BJ (cell line): ENCODE measurements at regions not wholly inside any gene's neighbourhood (a gene's known extent, or its start where the extent isn't known, plus 50 kb on each side); places are given as distances from the start of the nearest gene placed in this dataset.

Source experiments
- CTCF ChIA-PET: fragments of 350-600 bp; formaldehyde crosslinking; extraction: SDS; loops from one replicate; lab custom pipeline; 2021; ENCODE audit warnings: antibody characterized with exemption, inconsistent platforms; lab: Yijun Ruan, JAX
- POLR2A ChIA-PET: fragments of 300-600 bp; sonication (Branson Sonifier 250); formaldehyde crosslinking; extraction: SDS; loops from one replicate; lab custom pipeline; 2021; ENCODE audit warnings: antibody characterized with exemption; lab: Charles Lee
- DNase-seq: peaks from one replicate; pipeline ENCODE4 v3.0.0-alpha.2; 2011; ENCODE audit warnings: low read depth
- H3K27me3 ChIP-seq: 2 replicates; pipeline ENCODE4 v1.6.0; 2011; ENCODE audit warnings: low read length; ENCODE audit not compliant: control insufficient read depth, insufficient read depth
- H3K36me3 ChIP-seq: 2 replicates; pipeline ENCODE4 v1.5.1; 2011; ENCODE audit warnings: low read length; ENCODE audit not compliant: control insufficient read depth, insufficient read depth
- H3K4me3 ChIP-seq: 2 replicates; pipeline ENCODE4 v1.5.1; 2011; ENCODE audit warnings: low read depth, mild to moderate bottlenecking, control low read depth, low read length
- TF ChIP-seq, protein P1 (sequence below): IDR thresholded peaks from 2 replicates; pipeline ENCODE4 v1.5.1; 2011; ENCODE audit warnings: low read depth, mild to moderate bottlenecking, control low read depth, inconsistent platforms, low read length, moderate library complexity; ENCODE audit not compliant: insufficient read depth

DNA sequence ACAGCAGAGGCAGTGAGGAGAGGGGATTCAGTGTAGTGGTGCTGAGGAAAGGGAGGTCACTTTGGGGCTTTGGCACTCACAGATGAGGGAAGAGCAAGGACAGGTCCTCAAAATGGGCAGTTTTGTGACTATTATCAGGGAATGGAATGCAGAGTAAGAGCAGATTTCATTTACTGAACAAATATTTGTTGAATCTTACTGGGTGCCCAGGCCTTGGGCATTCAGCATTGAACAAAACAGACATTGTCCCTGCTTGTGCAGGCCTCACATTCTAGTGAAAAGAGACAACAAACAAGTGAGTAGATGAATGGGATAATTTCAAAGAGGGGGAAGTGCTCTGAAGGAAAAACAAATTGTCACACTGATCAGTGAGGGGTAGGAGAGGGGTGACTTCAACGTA lies 404.1 kb downstream of the DMRT2 start:
- H3K36me3 ChIP-seq = no peaks in the 10 kb centered on the region
- no peak for DNase-seq

GRCh38 chr9:1454616-1455347 lies 404.6 kb downstream of the DMRT2 start:
- no peak overlapping the region for H3K4me3 ChIP-seq
- no peaks in the 10 kb centered on the region for H3K27me3 ChIP-seq
- ChIA-PET CTCF (no interaction called here), POLR2A (no interaction called here)
- no peaks in the 10 kb centered on the region for H3K36me3 ChIP-seq
- DNase-seq = no peak
- TF ChIP-seq, protein P1, sequence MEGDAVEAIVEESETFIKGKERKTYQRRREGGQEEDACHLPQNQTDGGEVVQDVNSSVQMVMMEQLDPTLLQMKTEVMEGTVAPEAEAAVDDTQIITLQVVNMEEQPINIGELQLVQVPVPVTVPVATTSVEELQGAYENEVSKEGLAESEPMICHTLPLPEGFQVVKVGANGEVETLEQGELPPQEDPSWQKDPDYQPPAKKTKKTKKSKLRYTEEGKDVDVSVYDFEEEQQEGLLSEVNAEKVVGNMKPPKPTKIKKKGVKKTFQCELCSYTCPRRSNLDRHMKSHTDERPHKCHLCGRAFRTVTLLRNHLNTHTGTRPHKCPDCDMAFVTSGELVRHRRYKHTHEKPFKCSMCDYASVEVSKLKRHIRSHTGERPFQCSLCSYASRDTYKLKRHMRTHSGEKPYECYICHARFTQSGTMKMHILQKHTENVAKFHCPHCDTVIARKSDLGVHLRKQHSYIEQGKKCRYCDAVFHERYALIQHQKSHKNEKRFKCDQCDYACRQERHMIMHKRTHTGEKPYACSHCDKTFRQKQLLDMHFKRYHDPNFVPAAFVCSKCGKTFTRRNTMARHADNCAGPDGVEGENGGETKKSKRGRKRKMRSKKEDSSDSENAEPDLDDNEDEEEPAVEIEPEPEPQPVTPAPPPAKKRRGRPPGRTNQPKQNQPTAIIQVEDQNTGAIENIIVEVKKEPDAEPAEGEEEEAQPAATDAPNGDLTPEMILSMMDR = no peak

More for the DNA sequence above, 404.1 kb downstream of the DMRT2 start:
- TF ChIP-seq, protein P1 = no peak
- ChIA-PET CTCF (interaction anchor here (0.9 kb wide), 1 partner anchor 19 kb away, joined by 3 read pairs; no protein-coding TSS in a partner anchor), POLR2A (no interaction called here)
- no peak overlapping the region for H3K4me3 ChIP-seq
- H3K27me3 ChIP-seq = no peaks in the 10 kb centered on the region

- Histone ChIP-seq H3K36me3 (no peaks in the 10 kb centered on the region), H3K4me3 (no peak overlapping the region), H3K27me3 (no peaks in the 10 kb centered on the region)
- DNase-seq = no peak
- ChIA-PET POLR2A (no interaction called here), CTCF (no interaction called here)
- TF ChIP-seq, protein P1 = no peak
Measured at GRCh38 chr9:1455766-1456165, 405.6 kb downstream of the DMRT2 start.

DNA sequence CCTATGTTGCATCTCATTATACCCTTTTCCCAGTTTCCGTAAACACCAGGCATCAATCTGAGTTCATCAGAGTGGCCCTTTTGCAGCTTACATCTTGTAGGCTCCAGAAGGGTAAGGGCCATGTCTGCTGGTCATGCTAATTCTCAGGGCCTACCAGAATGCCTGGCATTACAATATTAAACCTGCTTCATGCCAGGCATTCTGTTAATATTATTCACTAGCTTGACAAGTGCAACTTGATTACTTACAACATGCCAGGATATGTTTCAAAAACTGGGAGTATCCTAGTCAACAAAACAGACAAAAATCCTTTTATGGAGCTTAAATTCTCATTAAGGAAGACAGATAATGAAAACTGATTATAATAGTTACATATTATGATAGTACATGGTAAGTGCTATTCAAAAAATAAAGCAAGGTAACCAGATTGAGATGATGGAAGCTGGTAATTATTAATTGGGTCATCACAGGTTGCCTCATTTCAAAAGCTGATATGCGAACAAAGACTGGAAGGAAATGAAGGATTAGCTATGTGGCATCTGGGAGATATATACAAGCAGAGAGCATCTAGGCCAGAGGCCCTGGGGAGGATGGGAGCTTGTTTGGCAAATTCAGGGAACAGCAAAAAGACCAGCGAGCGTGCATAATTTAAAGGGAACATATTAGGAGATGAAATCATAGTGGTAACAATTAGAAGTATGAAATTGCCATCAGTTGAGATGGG lies 406.3 kb downstream of the DMRT2 start:
- DNase-seq = no peak
- no peaks in the 10 kb centered on the region for H3K36me3 ChIP-seq
- POLR2A ChIA-PET = no interaction called here
- TF ChIP-seq, protein P1 = no peak
- no peak overlapping the region for H3K4me3 ChIP-seq
- no peaks in the 10 kb centered on the region for H3K27me3 ChIP-seq
- CTCF ChIA-PET = no interaction called here

DNA sequence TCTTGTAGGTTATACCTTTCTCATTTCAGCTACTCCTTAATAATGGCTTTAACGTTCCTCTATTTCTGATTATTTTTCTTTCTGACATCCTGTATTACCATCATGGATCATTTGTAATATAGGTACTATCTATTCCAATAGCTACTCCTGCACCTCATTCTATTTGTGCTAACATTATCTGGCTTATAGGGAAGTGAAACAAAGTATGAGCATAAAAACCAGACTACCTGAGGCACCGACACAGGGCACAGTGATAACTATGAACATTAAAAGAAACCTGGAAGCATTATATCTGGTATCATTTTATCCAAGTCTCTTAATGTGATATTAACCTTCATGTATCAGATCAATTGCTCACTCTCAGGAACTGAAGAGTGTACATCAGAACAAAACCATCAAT lies 407.3 kb downstream of the DMRT2 start:
- Histone ChIP-seq H3K36me3 (no peaks in the 10 kb centered on the region), H3K27me3 (no peaks in the 10 kb centered on the region), H3K4me3 (no peak overlapping the region)
- DNase-seq = no peak
- POLR2A ChIA-PET = no interaction called here
- CTCF ChIA-PET = no interaction called here
- TF ChIP-seq, protein P1 = no peak
